EL (cell line): ENCODE measurements at regions not wholly inside any gene's neighbourhood (a gene's known extent, or its start where the extent isn't known, plus 50 kb on each side); places are given as distances from the start of the nearest gene placed in this dataset.
"Not testable (repeated sequence)": the region's sequence is repeated elsewhere in the genome, so short reads cannot be mapped to it uniquely, and the experiment has no call there.

Source experiments
- DNase-seq: peaks from one replicate; pipeline ENCODE4 v3.0.0-alpha.2; 2016

GRCh38 chr9:1115370-1115769, 65.2 kb downstream of the DMRT2 start:
- DNase-seq, result no peak

DNA sequence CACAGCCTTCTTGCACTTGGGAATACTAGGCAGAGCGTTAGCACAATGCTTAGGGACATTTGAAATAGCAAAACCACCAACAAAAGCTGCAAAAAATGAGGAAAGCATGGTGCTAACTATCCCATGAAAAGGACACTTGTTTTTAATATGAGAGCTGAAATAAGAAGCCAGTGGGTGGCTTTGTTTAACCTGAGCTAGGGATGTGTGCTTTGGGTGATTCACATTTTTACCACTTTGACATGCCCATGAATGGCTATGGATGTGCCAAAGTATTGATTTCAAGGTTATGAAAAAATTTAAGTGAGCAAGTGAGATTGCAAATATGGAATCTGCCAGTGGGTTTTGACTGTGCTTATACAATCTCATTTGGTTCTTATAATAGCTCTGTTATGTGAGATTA, 67.3 kb downstream of the DMRT2 start:
- DNase-seq, result no peak

DNA sequence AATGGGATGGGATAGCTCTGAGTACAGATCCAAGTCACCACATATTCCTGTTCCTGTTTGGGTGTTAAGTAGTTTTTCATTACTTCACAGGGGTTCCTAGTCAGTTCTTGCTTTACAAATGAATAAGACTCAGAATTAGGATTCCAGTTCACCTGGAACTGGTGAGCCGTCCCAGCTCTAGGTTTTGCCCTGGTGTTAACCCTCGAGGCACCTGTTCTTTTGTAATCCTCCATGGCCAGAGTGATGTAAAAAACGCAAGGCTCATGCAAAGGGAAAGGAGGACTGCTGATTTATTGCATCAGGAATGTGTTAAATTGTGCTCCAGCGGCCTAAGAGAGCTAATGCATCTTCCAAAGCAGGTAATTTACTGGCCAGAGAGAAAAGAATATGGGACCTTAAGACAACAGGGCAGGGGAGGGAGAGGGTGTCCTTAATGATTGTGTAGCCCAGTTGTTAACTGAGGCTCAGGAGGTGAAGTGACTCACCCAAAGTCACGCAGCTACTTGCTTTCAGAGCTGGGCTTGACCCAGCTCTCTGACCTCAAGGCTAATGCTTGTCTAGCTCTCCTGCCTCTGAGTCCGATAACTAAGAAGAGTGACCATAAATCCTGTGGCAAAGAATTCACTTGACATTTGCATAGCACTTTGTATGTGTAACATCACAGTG, 70.5 kb downstream of the DMRT2 start:
- no peak for DNase-seq

GRCh38 chr9:1125741-1126140, 75.6 kb downstream of the DMRT2 start:
- peak; percentile 63 for DNase-seq

GRCh38 chr9:1128046-1128445, 77.9 kb downstream of the DMRT2 start:
- DNase-seq, result no peak

DNA sequence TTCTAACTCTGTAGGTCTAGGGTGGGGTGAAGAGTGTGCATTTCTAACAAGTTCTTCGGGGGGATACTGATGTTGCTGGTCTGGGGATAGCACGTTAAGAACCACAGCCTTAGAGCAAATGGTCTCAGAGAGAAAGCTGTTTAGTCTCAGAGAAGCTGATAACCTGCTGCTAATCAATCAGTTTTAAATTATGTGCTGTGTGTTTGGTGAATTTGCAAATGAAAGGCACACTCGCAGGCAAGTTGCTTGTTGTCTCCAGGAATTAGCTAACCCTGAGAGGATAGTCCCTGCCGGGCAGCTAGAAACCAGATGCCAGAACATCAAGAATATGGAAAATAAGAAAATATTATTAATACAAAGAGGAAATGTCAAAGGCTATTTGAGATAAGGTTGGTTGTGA, 79.2 kb downstream of the DMRT2 start:
- DNase-seq, result no peak

- no peak for DNase-seq
Observed at GRCh38 chr9:1140057-1140456, 89.9 kb downstream of the DMRT2 start.

DNA sequence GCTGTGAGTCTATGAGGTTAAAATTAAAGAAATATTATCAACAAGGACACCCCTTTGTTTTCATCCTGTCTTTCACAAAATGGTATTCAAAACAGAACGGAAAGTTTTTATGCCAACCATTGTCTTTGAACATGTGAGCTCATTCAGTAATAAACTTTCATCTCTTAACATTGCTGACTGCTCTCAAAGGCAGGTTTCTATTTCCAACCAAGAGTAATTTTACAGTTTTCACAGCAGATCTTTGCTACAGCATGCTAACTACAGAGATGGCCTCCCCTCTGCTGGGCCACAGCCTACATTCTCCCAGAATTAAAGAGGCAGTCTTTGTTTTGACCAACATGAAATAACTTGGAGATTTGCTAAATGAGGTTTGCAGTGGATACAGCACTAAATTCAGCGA, 101.5 kb downstream of the DMRT2 start:
- no peak for DNase-seq

GRCh38 chr9:1152171-1152570, 102.0 kb downstream of the DMRT2 start:
- DNase-seq, result no peak

GRCh38 chr9:1154739-1155138, 104.6 kb downstream of the DMRT2 start:
- no peak for DNase-seq

DNA sequence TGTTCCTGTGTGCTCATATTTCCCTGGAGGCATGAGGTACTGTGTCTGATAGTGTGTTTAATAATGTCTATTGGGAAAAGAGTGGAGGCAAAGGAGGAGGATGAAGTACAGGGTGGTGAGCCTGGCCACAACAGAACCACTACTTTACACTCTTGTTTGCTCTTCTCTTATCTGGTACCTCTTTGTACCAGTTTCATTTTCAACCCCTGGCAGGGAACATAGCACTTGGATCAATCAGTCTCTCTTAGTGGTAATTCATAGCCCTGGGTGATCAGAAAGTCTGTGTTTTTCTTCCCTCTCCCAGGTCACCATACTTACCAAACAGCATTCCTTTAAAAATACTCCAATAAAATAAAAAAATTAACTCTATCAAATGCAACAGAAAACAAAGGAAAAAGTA, 105.4 kb downstream of the DMRT2 start:
- no peak for DNase-seq

DNA sequence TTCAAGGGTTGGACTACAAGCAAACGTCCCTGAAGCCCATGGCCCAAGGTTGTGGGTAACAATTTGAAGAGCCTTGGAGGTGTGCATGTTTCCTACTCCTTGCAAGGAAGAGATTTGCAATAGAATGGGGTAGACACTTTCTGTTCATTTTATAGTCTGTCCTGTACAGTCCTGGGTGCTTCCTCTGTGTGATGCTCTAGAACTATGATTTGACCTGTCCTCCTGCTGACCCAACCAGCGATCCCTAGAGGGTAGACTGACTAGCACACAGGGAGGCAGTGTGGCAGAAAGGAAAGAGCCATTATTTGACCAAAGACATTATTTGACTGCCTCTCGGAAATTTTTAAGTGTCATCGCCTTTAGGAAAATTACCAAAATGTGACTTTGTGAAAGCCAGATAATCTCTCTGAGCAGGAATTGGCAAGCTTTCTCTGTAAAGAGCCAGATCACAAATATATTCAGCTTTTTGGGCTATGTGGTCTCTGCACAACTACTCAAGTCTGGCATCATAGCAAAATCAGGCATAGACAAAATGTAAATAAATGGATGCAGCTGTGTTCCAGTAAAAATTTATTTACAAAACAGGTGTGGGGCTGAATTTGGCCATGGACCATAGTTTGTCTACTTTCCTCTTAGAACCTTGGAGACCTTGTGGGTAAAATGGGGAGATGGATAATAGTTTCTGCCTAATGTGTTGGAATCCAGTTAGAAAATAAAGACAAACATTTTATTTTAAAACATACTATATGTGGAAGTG, 106.8 kb downstream of the DMRT2 start:
- DNase-seq, result no peak

DNA sequence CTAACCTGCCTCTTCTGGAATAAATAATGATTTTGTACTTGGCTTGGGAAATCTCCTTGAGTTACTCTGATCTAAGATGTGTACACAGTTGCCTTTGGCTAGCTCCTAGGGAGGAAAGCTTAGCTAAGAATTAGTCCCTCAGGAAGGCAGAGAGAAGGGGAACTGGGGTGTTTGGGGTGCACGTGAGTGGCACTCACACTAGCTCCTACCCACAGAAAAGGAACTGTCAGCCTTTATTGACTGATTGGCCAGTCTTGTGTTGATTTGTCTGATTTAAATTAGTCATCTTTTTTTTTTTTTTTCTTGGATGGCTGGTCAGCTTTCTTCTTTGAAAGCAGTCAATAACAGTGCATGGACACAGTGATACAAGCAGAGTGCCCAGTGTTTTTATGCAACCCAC, 107.7 kb downstream of the DMRT2 start:
- DNase-seq, result no peak

- DNase-seq, result no peak
Observed at GRCh38 chr9:1170918-1171317, 120.8 kb downstream of the DMRT2 start.

GRCh38 chr9:1171546-1171945, 121.4 kb downstream of the DMRT2 start:
- no peak for DNase-seq

DNA sequence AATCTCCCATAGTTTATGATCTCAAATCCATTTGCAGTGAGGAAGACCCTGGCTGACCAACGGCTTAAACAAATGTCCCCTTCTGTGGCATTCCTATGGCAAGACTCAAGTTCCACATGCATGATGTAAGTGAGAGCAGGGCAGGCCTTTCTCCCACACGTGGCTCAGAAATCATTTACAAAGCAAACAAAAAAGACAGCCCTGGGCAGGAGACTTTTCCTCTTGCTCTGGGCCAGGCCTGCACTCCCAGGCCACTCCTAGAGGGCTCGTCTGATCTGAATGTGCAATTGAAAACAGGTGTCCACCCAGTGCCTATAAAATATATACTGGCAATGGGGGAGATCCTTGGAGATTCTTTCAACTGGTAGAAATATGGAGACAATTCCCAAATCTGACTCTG, 123.1 kb downstream of the DMRT2 start:
- DNase-seq, result peak; percentile 73

DNA sequence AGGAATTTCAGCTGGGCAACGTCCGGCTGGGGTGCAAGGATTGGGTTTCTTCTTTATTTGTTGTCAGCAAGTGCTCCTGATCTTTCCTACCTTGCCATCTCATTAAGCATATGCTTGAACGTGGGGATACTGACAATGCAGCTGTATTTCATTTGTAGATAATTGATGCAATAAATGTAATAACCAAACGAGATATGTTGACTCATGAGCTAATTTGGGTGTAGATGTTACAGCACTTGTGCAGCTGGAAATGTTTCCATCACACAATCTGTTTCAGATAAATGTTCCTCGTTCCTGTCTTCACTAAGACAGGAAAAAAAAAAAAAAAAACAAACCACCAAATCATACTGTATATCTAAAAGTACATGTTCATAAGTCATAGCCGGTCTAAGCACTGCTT, 123.8 kb downstream of the DMRT2 start:
- no peak for DNase-seq

- no peak for DNase-seq
Observed at GRCh38 chr9:1179366-1179765, 129.2 kb downstream of the DMRT2 start.

DNA sequence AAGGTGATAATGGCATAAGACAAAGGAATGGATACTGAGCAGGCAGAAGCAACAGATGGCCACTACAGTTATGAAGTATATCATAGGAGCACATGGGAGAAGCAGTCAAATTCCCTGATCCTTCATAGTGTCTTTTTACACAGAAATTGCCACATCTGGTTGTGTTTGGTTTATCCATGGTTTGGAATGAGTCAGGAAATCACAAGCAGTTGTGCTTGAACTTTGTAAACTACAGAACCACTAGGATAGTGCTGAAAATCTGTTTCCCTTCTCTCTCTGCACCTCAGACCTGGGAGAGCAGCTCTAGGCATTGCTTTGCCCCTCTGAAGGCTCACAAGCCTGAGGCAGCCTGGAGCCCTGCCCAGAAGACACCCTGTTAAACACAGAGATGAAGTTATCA, 134.0 kb downstream of the DMRT2 start:
- DNase-seq, result no peak

GRCh38 chr9:1187137-1187536, 137.0 kb downstream of the DMRT2 start:
- DNase-seq, result not testable (repeated sequence)

- DNase-seq, result not testable (repeated sequence)
Observed at GRCh38 chr9:1195636-1196035, 145.5 kb downstream of the DMRT2 start.

DNA sequence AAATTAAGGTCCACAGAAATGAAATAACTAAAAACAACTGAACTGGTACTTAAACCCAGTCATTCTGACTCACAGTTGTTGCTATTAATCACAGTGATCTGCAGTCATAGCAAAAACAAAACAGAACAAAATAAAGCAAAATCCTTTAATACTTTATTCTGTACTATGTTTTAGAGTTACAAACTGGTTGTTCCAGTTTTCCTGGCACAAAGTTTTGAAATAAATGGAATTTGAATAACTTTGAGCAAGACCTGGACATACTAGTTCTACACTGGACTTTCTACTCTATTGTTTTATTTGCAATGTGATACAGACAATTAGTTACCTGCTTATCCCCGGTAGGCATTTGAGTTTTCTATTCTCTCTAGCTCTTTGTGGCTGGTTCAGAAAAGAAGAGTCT, 147.9 kb downstream of the DMRT2 start:
- DNase-seq, result no peak

GRCh38 chr9:1200847-1201251, 150.7 kb downstream of the DMRT2 start:
- no peak for DNase-seq

DNA sequence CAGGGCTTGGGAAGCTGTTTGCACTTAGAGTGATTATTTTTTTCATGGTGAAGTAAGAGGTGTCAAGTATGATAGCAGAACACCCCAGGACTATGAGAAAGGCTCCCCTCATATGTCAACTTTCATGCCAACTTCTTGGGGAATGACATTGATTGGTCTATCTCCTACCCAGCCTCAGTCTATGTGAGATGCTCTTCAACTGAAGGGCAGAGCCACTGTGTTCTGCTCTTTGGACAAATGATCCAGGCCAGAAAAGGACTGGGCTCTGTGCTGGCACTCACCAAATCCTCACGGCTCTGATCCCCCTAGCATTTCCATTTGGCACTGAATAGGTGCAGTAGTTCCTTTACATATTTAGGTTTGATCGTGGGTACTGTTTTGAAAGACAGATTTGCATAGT, 151.1 kb downstream of the DMRT2 start:
- no peak for DNase-seq

DNA sequence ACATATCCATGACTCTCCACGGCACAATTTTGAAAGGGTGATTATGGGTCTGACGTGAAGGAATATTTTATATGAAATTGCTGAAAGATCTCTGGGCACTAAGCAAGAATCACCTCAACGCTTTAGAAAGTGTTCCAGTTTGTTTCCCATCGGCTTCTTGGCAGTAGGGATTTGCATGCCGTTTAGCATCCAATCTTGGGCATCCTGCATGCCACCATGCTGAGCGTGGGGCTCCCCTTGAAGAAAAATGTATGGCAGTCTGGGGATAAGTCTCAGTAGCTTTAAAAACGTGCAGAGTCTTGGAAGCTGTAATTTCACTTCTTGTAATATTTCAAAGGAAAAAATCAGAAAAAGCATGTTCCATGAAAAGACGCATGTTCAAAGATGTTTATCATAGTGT, 151.7 kb downstream of the DMRT2 start:
- DNase-seq, result no peak
